Neural crest cell (in vitro differentiated cells): ENCODE measurements at regions not wholly inside any gene's neighbourhood (a gene's known extent, or its start where the extent isn't known, plus 50 kb on each side); places are given as distances from the start of the nearest gene placed in this dataset.
"Not testable (repeated sequence)": the region's sequence is repeated elsewhere in the genome, so short reads cannot be mapped to it uniquely, and the experiment has no call there.

Experiments
- DNase-seq: peaks from one replicate; pipeline ENCODE4 v3.0.0; 2021; ENCODE audit warnings: low read depth, mixed read lengths, low spot score
- H3K27ac Mint-ChIP-seq: one replicate; pipeline ENCODE4 v1.8.0; 2021; ENCODE audit warnings: mild to moderate bottlenecking, mixed read lengths; ENCODE audit not compliant: unreplicated experiment
- H3K27me3 Mint-ChIP-seq: 2 replicates; pipeline ENCODE4 v1.8.0; 2021; ENCODE audit warnings: low read depth, mild to moderate bottlenecking, mixed read lengths
- H3K36me3 Mint-ChIP-seq: 2 replicates; pipeline ENCODE4 v1.8.0; 2021; ENCODE audit warnings: low read depth, mild to moderate bottlenecking, mixed read lengths
- H3K4me1 Mint-ChIP-seq: 2 replicates; pipeline ENCODE4 v1.8.0; 2021; ENCODE audit warnings: mixed read lengths
- H3K4me3 Mint-ChIP-seq: one replicate; pipeline ENCODE4 v1.8.0; 2021; ENCODE audit warnings: mild to moderate bottlenecking, mixed read lengths
- H3K9me3 Mint-ChIP-seq: 2 replicates; pipeline ENCODE4 v1.8.0; 2021; ENCODE audit warnings: mixed read lengths
- TF ChIP-seq, protein P1 (sequence below): fragments of 200-600 bp; sonication (generic); conservative IDR thresholded peaks from 2 replicates; pipeline ENCODE4 v1.5.0; 2021; ENCODE audit warnings: antibody characterized with exemption, mild to moderate bottlenecking

DNA sequence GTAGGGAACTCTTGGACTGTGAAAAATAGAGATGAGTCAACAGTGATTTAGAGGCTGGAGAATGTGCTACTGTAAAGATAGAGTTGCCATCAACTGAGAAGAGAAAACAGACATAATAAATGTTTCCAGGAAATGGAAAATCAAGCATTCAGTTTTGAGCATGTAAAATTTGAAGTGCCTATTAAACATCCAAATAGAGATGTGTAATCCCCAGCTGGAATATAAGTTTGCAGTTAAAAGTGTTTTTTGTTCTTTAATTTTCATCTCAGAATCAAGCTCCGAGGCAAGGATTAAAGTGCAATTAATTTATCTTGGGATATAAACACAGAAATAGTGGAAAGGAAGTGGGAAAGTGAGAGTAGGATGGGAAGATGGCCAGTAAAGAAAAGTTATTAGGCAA is 666.0 kb upstream of the RAG2 start:
- TF ChIP-seq, protein P1, sequence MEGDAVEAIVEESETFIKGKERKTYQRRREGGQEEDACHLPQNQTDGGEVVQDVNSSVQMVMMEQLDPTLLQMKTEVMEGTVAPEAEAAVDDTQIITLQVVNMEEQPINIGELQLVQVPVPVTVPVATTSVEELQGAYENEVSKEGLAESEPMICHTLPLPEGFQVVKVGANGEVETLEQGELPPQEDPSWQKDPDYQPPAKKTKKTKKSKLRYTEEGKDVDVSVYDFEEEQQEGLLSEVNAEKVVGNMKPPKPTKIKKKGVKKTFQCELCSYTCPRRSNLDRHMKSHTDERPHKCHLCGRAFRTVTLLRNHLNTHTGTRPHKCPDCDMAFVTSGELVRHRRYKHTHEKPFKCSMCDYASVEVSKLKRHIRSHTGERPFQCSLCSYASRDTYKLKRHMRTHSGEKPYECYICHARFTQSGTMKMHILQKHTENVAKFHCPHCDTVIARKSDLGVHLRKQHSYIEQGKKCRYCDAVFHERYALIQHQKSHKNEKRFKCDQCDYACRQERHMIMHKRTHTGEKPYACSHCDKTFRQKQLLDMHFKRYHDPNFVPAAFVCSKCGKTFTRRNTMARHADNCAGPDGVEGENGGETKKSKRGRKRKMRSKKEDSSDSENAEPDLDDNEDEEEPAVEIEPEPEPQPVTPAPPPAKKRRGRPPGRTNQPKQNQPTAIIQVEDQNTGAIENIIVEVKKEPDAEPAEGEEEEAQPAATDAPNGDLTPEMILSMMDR = no peak
- no peak overlapping the region for H3K4me3 Mint-ChIP-seq
- H3K4me1 Mint-ChIP-seq = no peaks in the 10 kb centered on the region
- no peaks in the 10 kb centered on the region for H3K36me3 Mint-ChIP-seq
- DNase-seq = no peak
- H3K9me3 Mint-ChIP-seq = no peaks in the 10 kb centered on the region
- H3K27me3 Mint-ChIP-seq = no peaks in the 10 kb centered on the region
- no peak overlapping the region for H3K27ac Mint-ChIP-seq

DNA sequence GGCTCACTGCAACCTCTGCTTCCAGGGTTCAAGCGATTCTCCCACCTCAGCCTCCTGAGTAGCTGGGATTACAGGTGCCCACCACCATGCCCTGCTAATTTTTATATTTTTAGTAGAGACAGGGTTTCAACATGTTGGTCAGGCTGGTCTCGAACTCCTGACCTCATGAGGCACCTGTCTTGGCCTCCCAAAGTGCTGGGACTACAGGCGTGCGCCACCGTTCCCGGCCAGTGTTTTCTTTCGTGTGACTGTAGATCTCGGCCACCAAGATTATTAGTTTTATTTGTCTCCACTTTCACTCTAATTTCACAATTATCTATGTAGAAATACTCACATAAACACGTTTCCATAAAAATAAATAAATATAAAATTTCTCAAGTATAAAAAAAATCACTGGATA is 665.4 kb upstream of the RAG2 start:
- not testable (repeated sequence) for H3K4me3 Mint-ChIP-seq, H3K27ac Mint-ChIP-seq, H3K27me3 Mint-ChIP-seq, H3K4me1 Mint-ChIP-seq, H3K36me3 Mint-ChIP-seq, H3K9me3 Mint-ChIP-seq, DNase-seq

GRCh38 chr11:37259734-37260133 is 661.7 kb upstream of the RAG2 start:
- Mint-ChIP-seq H3K4me3 (no peak overlapping the region), H3K4me1 (no peaks in the 10 kb centered on the region), H3K27ac (no peak overlapping the region), H3K27me3 (no peaks in the 10 kb centered on the region), H3K36me3 (no peaks in the 10 kb centered on the region), H3K9me3 (no peaks in the 10 kb centered on the region)
- no peak for DNase-seq
- TF ChIP-seq, protein P1 = no peak

GRCh38 chr11:37248145-37248544 is 650.1 kb upstream of the RAG2 start:
- H3K4me1 Mint-ChIP-seq = no peaks in the 10 kb centered on the region
- no peaks in the 10 kb centered on the region for H3K27me3 Mint-ChIP-seq
- TF ChIP-seq, protein P1 = no peak
- no peak for DNase-seq
- H3K4me3 Mint-ChIP-seq = no peak overlapping the region
- H3K36me3 Mint-ChIP-seq = no peaks in the 10 kb centered on the region
- H3K27ac Mint-ChIP-seq = no peak overlapping the region
- peaks cover 5% of the 10 kb centered on the region for H3K9me3 Mint-ChIP-seq

DNA sequence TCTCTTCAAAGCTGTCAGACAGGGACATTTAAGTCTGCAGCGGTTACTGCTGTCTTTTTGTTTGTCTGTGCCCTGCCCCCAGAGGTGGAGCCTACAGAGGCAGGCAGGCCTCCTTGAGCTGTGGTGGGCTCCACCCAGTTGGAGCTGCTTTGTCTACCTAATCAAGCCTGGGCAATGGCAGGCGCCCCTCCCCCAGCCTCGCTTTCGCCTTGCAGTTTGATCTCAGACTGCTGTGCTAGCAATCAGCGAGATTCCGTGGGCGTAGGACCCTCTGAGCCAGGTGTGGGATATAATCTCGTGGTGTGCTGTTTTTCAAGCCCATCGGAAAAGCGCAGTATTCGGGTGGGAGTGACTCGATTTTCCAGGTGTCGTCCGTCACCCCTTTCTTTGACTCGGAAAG is 648.1 kb upstream of the RAG2 start:
- not testable (repeated sequence) for H3K4me1 Mint-ChIP-seq, H3K4me3 Mint-ChIP-seq, DNase-seq, H3K27me3 Mint-ChIP-seq, H3K9me3 Mint-ChIP-seq, H3K27ac Mint-ChIP-seq, H3K36me3 Mint-ChIP-seq

DNA sequence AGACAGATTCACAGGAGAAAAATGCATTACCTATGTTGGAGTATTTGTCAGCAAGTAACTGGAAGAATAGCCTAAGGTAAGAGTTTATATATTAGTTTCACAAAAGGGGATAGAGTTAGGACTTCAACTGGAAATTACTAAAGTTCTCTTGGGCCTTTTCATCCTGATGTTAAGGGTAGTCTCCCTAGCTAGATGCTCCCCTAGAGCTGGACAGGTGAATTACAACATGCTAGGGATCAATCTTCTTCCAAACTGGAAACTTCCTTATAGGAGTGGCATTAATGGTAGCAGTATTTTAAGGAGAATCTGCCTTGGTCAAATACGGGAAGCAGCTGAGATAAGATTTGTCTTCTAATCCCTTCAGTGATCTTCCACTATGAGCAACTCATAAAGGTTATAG is 632.8 kb upstream of the RAG2 start:
- TF ChIP-seq, protein P1 = peak; percentile 27
- DNase-seq = no peak
- Mint-ChIP-seq H3K9me3 (no peaks in the 10 kb centered on the region), H3K27ac (no peak overlapping the region), H3K36me3 (no peaks in the 10 kb centered on the region), H3K4me1 (no peaks in the 10 kb centered on the region), H3K4me3 (no peak overlapping the region), H3K27me3 (no peaks in the 10 kb centered on the region)

DNA sequence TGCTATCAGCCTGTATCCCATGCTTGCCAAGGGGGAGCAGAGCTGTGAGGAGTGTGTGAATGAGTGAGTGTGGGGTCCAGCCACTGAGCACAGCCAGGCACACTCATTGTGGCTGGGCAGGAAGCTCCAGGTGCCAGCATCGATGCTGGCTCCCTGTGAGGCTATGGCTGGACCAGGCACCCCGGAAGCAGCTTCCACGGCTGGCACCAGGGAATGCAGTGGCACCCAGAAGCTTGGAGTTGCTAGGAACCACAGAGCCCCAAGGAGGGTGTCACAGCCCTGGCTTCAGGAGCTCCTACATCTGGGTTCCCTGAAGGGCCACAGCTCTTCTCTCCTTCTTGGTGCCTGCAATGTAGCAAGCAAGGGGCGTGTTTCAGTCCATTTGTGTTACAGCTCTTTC is 625.9 kb upstream of the RAG2 start:
- H3K4me1 Mint-ChIP-seq = no peaks in the 10 kb centered on the region
- no peak overlapping the region for H3K4me3 Mint-ChIP-seq
- no peak for DNase-seq
- no peaks in the 10 kb centered on the region for H3K27me3 Mint-ChIP-seq
- TF ChIP-seq, protein P1 = no peak
- H3K9me3 Mint-ChIP-seq = peaks cover 6% of the 10 kb centered on the region
- no peaks in the 10 kb centered on the region for H3K36me3 Mint-ChIP-seq
- no peak overlapping the region for H3K27ac Mint-ChIP-seq
